Keratinocyte (primary cell): ENCODE measurements at regions not wholly inside any gene's neighbourhood (a gene's known extent, or its start where the extent isn't known, plus 50 kb on each side); places are given as distances from the start of the nearest gene placed in this dataset.

Experiments
- DNase-seq: peaks from one replicate; pipeline ENCODE4 v3.0.0-alpha.2; 2011; ENCODE audit warnings: low read depth, missing footprints, low spot score
- FAIRE-seq: peaks from 2 replicates; lab custom pipeline; 2011; peaks lifted over from hg19 to GRCh38; lab: Jason Lieb, UNC
- H2AFZ ChIP-seq: 2 replicates; pipeline ENCODE4 v1.6.0; 2012; ENCODE audit warnings: low read length, control low read depth, inconsistent platforms; ENCODE audit not compliant: control insufficient read depth
- H3K27ac ChIP-seq: 2 replicates; pipeline ENCODE4 v1.5.1; 2011; ENCODE audit warnings: low read length; ENCODE audit not compliant: control insufficient read depth, insufficient read depth
- H3K27me3 ChIP-seq: 3 replicates; pipeline ENCODE4 v1.6.0; 2011; ENCODE audit warnings: low read length; ENCODE audit not compliant: control insufficient read depth, insufficient read depth; ENCODE audit errors: extremely low read depth
- H3K36me3 ChIP-seq, 2 experiments: 2 replicates in 1 of 2; 3 replicates in 1 of 2; pipeline ENCODE4 v1.5.1; 2011; ENCODE audit warnings: low read length in 2 of 2, mild to moderate bottlenecking in 1 of 2; ENCODE audit not compliant: control insufficient read depth in 2 of 2, insufficient read depth in 2 of 2; ENCODE audit errors: extremely low read depth in 1 of 2
- H3K4me1 ChIP-seq: 3 replicates; pipeline ENCODE4 v1.5.1; 2011; ENCODE audit warnings: low read length; ENCODE audit not compliant: control insufficient read depth, insufficient read depth; ENCODE audit errors: extremely low read depth
- H3K4me2 ChIP-seq: 3 replicates; pipeline ENCODE4 v1.6.0; 2011; ENCODE audit warnings: low read depth, low read length; ENCODE audit not compliant: control insufficient read depth, insufficient read depth; ENCODE audit errors: extremely low read depth
- H3K4me3 ChIP-seq, 3 experiments: fragments of 200-600 bp in 1 of 3; sonication (generic) in 1 of 3; 2 replicates in 2 of 3; 3 replicates in 1 of 3; pipeline ENCODE4 v1.5.1; 2011 to 2016; ENCODE audit warnings: low read length in 3 of 3, mild to moderate bottlenecking in 3 of 3, control low read depth in 2 of 3, inconsistent platforms in 1 of 3, low read depth in 1 of 3, mixed read lengths in 1 of 3, mixed run types in 1 of 3, moderate library complexity in 1 of 3; ENCODE audit not compliant: control insufficient read depth in 2 of 3, insufficient read depth in 2 of 3; ENCODE audit errors: extremely low read depth in 1 of 3
- H3K79me2 ChIP-seq: 2 replicates; pipeline ENCODE4 v1.6.0; 2012; ENCODE audit warnings: low read length; ENCODE audit not compliant: control insufficient read depth, insufficient read depth
- H3K9ac ChIP-seq: 3 replicates; pipeline ENCODE4 v1.6.0; 2011; ENCODE audit warnings: low read length; ENCODE audit not compliant: control insufficient read depth, insufficient read depth; ENCODE audit errors: extremely low read depth
- H3K9me1 ChIP-seq: 3 replicates; pipeline ENCODE4 v1.6.0; 2011; ENCODE audit warnings: low read length; ENCODE audit not compliant: control insufficient read depth, insufficient read depth; ENCODE audit errors: extremely low read depth
- H3K9me3 ChIP-seq: 2 replicates; pipeline ENCODE4 v1.5.1; 2012; ENCODE audit warnings: low read depth, low read length; ENCODE audit not compliant: control insufficient read depth
- H4K20me1 ChIP-seq: 3 replicates; pipeline ENCODE4 v1.6.0; 2011; ENCODE audit warnings: low read length; ENCODE audit not compliant: control insufficient read depth, insufficient read depth; ENCODE audit errors: extremely low read depth
- EZH2 ChIP-seq: IDR thresholded peaks from one replicate; pipeline ENCODE4 v1.6.1; 2012; ENCODE audit warnings: inconsistent platforms, mild to moderate bottlenecking, low read length, moderate library complexity
- dilution Hi-C: fragments of 300-500 bp; cut with MboI; formaldehyde crosslinking; loops from one replicate; pipeline ENCODE4 v1.7.0; 2020; ENCODE audit warnings: low sequenced_read_pairs; ENCODE audit not compliant: extremely low pct_ligation_motif_present
- TF ChIP-seq, protein P1 (sequence below), 3 experiments: IDR thresholded peaks in 1 of 3; conservative IDR thresholded peaks in 1 of 3; optimal IDR thresholded peaks in 1 of 3; 2 replicates in 2 of 3; 3 replicates in 1 of 3; pipeline versions ENCODE3 to v1.5.1; 2011; ENCODE audit warnings: low read length in 3 of 3, mild to moderate bottlenecking in 3 of 3, moderate library complexity in 2 of 3, control low read depth in 1 of 3, inconsistent platforms in 1 of 3; ENCODE audit not compliant: insufficient read depth in 2 of 3; ENCODE audit errors: extremely low read depth in 1 of 3

DNA sequence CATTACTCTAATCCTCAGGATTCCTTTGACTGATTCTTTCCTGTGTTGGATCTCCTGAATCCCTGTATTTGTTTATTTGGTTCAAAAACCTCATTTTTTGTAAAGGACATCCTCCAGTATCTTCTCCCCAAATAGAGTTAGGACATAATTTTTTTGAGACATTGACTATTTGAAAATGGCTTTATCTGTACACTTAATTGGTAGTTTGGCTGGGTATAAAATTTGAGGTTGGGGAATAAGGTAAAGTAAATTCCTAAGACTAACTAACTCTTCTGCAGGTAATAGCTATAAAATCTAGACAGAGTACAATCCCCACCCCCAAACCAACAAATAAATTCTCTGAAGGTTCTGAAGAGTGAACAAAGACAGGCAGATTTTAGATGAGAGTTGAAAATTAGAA, 114.4 kb downstream of the CTTN start:
- Histone ChIP-seq H2AFZ (no peak overlapping the region), H4K20me1 (no peaks in the 10 kb centered on the region), H3K79me2 (no peaks in the 10 kb centered on the region), H3K36me3 (no peaks in the 10 kb centered on the region), H3K4me1 (no peaks in the 10 kb centered on the region), H3K27ac (no peak overlapping the region), H3K4me3 (no peak overlapping the region), H3K4me2 (no peak overlapping the region), H3K9ac (no peak overlapping the region), H3K9me3 (no peaks in the 10 kb centered on the region), H3K9me1 (no peaks in the 10 kb centered on the region), H3K27me3 (no peaks in the 10 kb centered on the region)
- DNase-seq: no peak
- dilution Hi-C loops: no loop called here
- no peak for FAIRE-seq
- no peak for TF ChIP-seq EZH2
- TF ChIP-seq, protein P1, sequence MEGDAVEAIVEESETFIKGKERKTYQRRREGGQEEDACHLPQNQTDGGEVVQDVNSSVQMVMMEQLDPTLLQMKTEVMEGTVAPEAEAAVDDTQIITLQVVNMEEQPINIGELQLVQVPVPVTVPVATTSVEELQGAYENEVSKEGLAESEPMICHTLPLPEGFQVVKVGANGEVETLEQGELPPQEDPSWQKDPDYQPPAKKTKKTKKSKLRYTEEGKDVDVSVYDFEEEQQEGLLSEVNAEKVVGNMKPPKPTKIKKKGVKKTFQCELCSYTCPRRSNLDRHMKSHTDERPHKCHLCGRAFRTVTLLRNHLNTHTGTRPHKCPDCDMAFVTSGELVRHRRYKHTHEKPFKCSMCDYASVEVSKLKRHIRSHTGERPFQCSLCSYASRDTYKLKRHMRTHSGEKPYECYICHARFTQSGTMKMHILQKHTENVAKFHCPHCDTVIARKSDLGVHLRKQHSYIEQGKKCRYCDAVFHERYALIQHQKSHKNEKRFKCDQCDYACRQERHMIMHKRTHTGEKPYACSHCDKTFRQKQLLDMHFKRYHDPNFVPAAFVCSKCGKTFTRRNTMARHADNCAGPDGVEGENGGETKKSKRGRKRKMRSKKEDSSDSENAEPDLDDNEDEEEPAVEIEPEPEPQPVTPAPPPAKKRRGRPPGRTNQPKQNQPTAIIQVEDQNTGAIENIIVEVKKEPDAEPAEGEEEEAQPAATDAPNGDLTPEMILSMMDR (optimal IDR thresholded peaks at IDR 0.05 in 1 of 3, IDR thresholded peaks at IDR 0.05 in 1 of 3, conservative IDR thresholded peaks at IDR 0.05 in 1 of 3; ENCODE audit: extremely low read depth in 1 of 3, insufficient read depth in 2 of 3, low read length in 3 of 3): no peak

DNA sequence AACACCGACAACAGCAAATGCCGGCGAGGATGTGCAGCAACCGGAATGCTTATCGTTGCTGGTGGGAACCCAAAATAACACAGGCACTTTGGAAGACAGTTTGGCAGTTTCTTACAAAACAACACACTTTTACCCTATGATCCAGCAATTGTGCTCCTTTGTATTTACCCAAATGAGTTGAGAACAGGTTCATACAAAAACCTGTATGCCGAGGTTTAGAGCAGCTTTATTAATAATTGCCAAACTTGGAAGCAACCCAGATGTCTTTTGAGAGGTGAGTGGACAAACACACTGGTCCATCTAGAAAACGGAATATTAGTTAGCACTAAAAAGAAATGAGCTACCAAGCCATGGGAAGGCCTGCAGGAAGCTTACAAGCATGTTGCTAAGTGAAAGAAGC, 118.9 kb downstream of the CTTN start:
- DNase-seq (no peak), FAIRE-seq (no peak)
- no peaks in the 10 kb centered on the region for H3K79me2 ChIP-seq
- dilution Hi-C loops: no loop called here
- H3K27ac ChIP-seq: no peak overlapping the region
- H4K20me1 ChIP-seq: no peaks in the 10 kb centered on the region
- no peak for TF ChIP-seq EZH2
- peaks cover 1% of the 10 kb centered on the region for H3K27me3 ChIP-seq
- no peak overlapping the region for H3K9ac ChIP-seq
- no peak overlapping the region for H3K4me3 ChIP-seq
- H3K4me1 ChIP-seq: no peaks in the 10 kb centered on the region
- no peaks in the 10 kb centered on the region for H3K9me1 ChIP-seq
- H3K4me2 ChIP-seq: no peak overlapping the region
- no peaks in the 10 kb centered on the region for H3K36me3 ChIP-seq
- H3K9me3 ChIP-seq: no peaks in the 10 kb centered on the region
- no peak overlapping the region for H2AFZ ChIP-seq
